ENCODE measurements at regions not wholly inside any gene's neighbourhood (a gene's known extent, or its start where the extent isn't known, plus 50 kb on each side); places are given as distances from the start of the nearest gene placed in this dataset.

DNA sequence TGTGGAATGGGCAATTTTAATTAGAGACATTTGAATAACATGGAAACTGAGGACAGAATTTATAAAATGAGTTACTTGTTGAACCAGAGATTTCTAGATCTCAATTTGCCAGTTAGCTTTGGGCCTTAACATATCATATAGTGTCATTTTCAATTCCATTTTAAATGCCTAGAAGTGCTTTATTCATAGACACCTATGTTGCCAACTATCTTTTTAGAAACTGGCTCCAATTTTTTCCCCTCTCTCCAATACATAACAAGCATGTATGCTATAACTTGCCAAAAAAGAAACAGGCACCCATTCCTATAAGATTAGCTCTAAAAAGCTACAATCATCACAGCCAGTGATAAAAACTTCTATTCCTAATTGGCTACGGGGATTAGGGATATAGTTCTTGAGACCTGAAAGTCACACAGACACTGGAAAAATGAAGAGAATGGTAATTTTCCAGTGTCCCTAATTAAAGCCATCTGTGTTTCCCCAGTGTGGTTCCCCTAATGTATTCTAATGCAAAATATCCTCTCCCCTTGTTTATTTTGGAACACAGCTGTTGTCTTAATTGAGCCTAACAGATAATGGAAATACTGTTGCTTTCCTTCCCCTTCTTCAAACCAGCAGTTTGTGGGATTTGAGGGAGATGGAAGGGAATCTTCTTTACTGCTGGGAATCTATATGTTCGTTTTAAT, 205.5 kb upstream of the FSHR start:
- H3K27ac ChIP-seq, result no peak overlapping the region
- ATAC-seq, result no peak
- no peaks in the 10 kb centered on the region for H3K4me1 ChIP-seq
- H3K9me3 ChIP-seq, result peaks cover 0 to 7% (median 0%) of the 10 kb centered on the region in 3 donors
- no peaks in the 10 kb centered on the region for H3K36me3 ChIP-seq
- 53 to 65% methylated on average over 2 of the region's 2 CpGs for WGBS, 2 donors (ENCODE audit: low coverage in 1 of 2)
- H3K27me3 ChIP-seq, result no peaks in the 10 kb centered on the region
- no peak overlapping the region for H3K4me3 ChIP-seq
- TF ChIP-seq, protein P1, sequence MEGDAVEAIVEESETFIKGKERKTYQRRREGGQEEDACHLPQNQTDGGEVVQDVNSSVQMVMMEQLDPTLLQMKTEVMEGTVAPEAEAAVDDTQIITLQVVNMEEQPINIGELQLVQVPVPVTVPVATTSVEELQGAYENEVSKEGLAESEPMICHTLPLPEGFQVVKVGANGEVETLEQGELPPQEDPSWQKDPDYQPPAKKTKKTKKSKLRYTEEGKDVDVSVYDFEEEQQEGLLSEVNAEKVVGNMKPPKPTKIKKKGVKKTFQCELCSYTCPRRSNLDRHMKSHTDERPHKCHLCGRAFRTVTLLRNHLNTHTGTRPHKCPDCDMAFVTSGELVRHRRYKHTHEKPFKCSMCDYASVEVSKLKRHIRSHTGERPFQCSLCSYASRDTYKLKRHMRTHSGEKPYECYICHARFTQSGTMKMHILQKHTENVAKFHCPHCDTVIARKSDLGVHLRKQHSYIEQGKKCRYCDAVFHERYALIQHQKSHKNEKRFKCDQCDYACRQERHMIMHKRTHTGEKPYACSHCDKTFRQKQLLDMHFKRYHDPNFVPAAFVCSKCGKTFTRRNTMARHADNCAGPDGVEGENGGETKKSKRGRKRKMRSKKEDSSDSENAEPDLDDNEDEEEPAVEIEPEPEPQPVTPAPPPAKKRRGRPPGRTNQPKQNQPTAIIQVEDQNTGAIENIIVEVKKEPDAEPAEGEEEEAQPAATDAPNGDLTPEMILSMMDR (IDR thresholded peaks at IDR 0.05), result no peak
- TF ChIP-seq POLR2AphosphoS5 (IDR thresholded peaks at IDR 0.05), result no peak
- TF ChIP-seq EP300 (IDR thresholded peaks at IDR 0.05), result no peak
- TF ChIP-seq POLR2A (IDR thresholded peaks at IDR 0.05), result no peak

DNA sequence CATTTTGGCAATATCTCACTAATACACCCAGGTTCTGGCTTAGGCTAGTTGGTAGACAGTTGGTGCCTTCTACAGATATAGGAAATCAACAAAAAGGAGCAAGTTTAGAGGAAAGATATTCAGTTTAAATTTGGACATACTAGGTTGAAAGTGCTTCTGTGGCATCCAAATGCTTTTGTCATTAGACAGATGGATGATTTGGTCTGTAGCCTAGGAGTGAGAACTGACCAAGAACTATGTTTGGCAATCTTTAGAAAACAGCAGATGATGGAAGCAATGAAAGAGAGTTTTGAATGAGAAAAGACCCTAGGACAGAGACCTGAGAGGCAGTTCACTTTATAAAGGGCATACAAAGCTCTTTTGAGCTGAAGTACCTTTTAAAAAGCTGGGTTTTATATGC, 201.3 kb upstream of the FSHR start:
- ATAC-seq, result no peak
- H3K4me3 ChIP-seq, result no peak overlapping the region

DNA sequence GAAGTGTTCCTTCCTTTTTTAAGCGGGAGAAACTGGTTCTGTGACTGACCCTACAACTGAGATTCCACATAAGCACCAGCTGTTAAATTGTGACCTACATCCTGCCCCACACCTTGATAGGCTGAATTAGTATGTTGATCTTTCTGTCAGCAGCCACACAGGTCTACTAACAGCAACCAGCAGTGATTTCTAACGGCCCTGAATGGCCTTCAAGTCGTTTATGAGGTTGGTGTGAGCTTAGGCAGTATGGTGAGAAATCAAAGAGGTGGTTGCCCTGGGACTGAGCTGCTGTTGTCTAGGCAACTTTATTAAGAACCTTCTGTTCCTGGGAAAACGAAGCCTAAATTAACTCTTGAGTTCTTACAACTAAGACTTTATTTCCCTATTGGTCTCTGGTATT, 197.2 kb upstream of the FSHR start:
- Histone ChIP-seq H3K36me3 (no peaks in the 10 kb centered on the region), H3K4me3 (no peak overlapping the region), H3K27ac (no peak overlapping the region), H3K27me3 (no peaks in the 10 kb centered on the region), H3K4me1 (no peaks in the 10 kb centered on the region), H3K9me3 (no peaks in the 10 kb centered on the region)
- 60 to 80% methylated on average over 2 to 4 of the region's 4 CpGs for WGBS, 2 donors (ENCODE audit: low coverage in 1 of 2)
- TF ChIP-seq POLR2AphosphoS5 (IDR thresholded peaks at IDR 0.05) (no peak), EP300 (IDR thresholded peaks at IDR 0.05) (no peak), POLR2A (IDR thresholded peaks at IDR 0.05) (no peak)
- TF ChIP-seq, protein P1 (IDR thresholded peaks at IDR 0.05), result no peak
- ATAC-seq, result no peak

More for the DNA sequence above, 201.3 kb upstream of the FSHR start:
- H3K36me3 ChIP-seq, result no peaks in the 10 kb centered on the region
- no peaks in the 10 kb centered on the region for H3K9me3 ChIP-seq
- H3K4me1 ChIP-seq, result no peaks in the 10 kb centered on the region
- H3K27ac ChIP-seq, result no peak overlapping the region
- TF ChIP-seq, protein P1 (IDR thresholded peaks at IDR 0.05), result no peak
- H3K27me3 ChIP-seq, result no peaks in the 10 kb centered on the region

DNA sequence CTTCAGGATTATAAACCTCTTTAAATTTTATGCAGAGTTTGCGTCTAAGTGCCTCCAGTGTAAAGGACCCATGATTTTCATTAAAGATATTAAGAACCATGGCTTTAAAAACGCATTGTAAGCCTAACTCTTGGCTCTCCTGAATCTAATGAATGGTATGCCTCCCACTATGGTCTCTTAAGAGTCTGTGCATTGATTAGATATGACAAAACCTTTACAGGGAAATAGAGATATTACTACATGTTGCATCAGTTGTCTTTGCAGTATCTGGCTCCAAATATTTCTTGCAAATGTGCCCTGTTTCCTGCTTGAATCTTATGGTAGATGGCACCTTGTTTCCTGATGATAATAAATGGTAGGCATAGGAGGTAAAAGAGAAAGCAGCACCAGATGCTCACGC, 189.3 kb upstream of the FSHR start:
- Histone ChIP-seq H3K9me3 (no peaks in the 10 kb centered on the region), H3K4me3 (no peak overlapping the region), H3K27ac (no peak overlapping the region), H3K36me3 (no peaks in the 10 kb centered on the region), H3K27me3 (no peaks in the 10 kb centered on the region), H3K4me1 (no peaks in the 10 kb centered on the region)
- TF ChIP-seq, protein P1 (IDR thresholded peaks at IDR 0.05), result no peak
- TF ChIP-seq POLR2AphosphoS5 (IDR thresholded peaks at IDR 0.05) (no peak), POLR2A (IDR thresholded peaks at IDR 0.05) (no peak), EP300 (IDR thresholded peaks at IDR 0.05) (no peak)
- ATAC-seq, result no peak
- 84 to 91% methylated on average over 3 of the region's 3 CpGs for WGBS, 2 donors (ENCODE audit: low coverage in 1 of 2)

DNA sequence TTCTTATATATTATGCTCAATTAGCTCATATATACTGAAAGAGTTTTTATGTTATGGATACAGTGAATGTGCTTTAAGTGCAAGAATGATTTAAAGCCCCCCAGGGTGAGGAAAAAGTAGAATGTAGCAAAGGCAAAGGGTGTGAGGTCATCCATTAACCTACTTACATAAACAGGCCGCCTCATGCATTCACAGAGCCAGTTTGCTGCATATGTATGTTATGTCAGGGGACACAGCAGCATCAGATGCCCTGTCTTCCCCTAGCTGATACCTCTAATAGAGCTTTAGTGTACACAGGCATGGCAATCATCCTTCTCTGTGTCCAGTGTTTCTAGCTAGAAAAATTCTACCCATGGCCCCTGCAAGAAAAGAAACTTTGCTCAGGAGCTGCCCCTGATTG, 187.8 kb upstream of the FSHR start:
- no peaks in the 10 kb centered on the region for H3K9me3 ChIP-seq
- H3K4me1 ChIP-seq, result no peaks in the 10 kb centered on the region
- ATAC-seq, result no peak
- WGBS, 2 donors (ENCODE audit: low coverage in 1 of 2), result 67 to 100% methylated on average over 1 of the region's 1 CpG
- H3K27ac ChIP-seq, result no peak overlapping the region
- no peaks in the 10 kb centered on the region for H3K36me3 ChIP-seq
- TF ChIP-seq EP300 (IDR thresholded peaks at IDR 0.05) (no peak), POLR2A (IDR thresholded peaks at IDR 0.05) (no peak)
- no peak overlapping the region for H3K4me3 ChIP-seq
- no peaks in the 10 kb centered on the region for H3K27me3 ChIP-seq
